ENCODE measurements at regions not wholly inside any gene's neighbourhood (a gene's known extent, or its start where the extent isn't known, plus 50 kb on each side); places are given as distances from the start of the nearest gene placed in this dataset.

DNA sequence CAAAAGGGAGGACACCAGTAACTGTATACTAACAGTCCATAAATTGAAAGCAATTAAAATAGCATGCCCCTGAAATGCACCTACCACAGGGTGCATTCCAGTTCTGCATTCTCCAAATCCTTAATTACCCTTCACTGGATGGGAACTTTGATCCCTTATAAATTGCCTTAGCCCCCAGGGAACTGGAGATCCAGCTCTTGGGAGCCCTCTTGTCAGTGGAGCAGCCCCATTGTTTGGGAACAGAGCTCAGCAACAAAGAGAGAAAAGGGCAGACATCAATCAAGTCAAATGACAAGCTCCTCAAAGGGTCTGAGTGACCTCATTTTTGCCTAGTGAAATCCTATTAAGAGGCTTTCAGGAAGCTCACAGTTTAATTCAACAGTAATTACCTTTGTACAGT lies 472.6 kb downstream of the XPNPEP1 start:
- no peaks in the 10 kb centered on the region for H3K27me3 ChIP-seq (ENCODE audit: control insufficient read depth, insufficient read depth, low read length)
- TF ChIP-seq, protein P1, sequence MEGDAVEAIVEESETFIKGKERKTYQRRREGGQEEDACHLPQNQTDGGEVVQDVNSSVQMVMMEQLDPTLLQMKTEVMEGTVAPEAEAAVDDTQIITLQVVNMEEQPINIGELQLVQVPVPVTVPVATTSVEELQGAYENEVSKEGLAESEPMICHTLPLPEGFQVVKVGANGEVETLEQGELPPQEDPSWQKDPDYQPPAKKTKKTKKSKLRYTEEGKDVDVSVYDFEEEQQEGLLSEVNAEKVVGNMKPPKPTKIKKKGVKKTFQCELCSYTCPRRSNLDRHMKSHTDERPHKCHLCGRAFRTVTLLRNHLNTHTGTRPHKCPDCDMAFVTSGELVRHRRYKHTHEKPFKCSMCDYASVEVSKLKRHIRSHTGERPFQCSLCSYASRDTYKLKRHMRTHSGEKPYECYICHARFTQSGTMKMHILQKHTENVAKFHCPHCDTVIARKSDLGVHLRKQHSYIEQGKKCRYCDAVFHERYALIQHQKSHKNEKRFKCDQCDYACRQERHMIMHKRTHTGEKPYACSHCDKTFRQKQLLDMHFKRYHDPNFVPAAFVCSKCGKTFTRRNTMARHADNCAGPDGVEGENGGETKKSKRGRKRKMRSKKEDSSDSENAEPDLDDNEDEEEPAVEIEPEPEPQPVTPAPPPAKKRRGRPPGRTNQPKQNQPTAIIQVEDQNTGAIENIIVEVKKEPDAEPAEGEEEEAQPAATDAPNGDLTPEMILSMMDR (conservative IDR thresholded peaks at IDR 0.05 in 1 of 2, IDR thresholded peaks at IDR 0.05 in 1 of 2; ENCODE audit: low read depth in 1 of 2, low read length in 2 of 2), result no peak
- TF ChIP-seq EZH2 (IDR thresholded peaks at IDR 0.05; ENCODE audit: low read length, missing control alignments), result no peak
- no peak overlapping the region for H3K4me3 ChIP-seq (replicated peaks in 1 of 4; ENCODE audit: control extremely low read depth in 1 of 4, insufficient read depth in 1 of 4, low read depth in 3 of 4, low read length in 4 of 4)
- no peaks in the 10 kb centered on the region for H3K4me1 ChIP-seq (ENCODE audit: control insufficient read depth, extremely low read depth, insufficient read depth, low read length)
- H4K20me1 ChIP-seq (ENCODE audit: control insufficient read depth, extremely low read depth, insufficient read depth, low read length), result no peaks in the 10 kb centered on the region
- no peak overlapping the region for H3K27ac ChIP-seq (ENCODE audit: insufficient read depth, low read length)
- no peaks in the 10 kb centered on the region for H3K36me3 ChIP-seq (ENCODE audit: control insufficient read depth, insufficient read depth, low read length)
- no peak for DNase-seq (ENCODE audit: low read depth in 2 of 2)
- H3K79me2 ChIP-seq (ENCODE audit: control insufficient read depth, insufficient read depth, low read length), result no peaks in the 10 kb centered on the region
- no peaks in the 10 kb centered on the region for H3K9me3 ChIP-seq (ENCODE audit: control insufficient read depth, insufficient read depth, low read depth, low read length)
- H2AFZ ChIP-seq (ENCODE audit: low read length), result no peak overlapping the region
- H3K4me2 ChIP-seq (ENCODE audit: extremely low read depth, insufficient read depth, low read length), result no peak overlapping the region
- no peak overlapping the region for H3K9ac ChIP-seq (ENCODE audit: insufficient read depth, low read length)

DNA sequence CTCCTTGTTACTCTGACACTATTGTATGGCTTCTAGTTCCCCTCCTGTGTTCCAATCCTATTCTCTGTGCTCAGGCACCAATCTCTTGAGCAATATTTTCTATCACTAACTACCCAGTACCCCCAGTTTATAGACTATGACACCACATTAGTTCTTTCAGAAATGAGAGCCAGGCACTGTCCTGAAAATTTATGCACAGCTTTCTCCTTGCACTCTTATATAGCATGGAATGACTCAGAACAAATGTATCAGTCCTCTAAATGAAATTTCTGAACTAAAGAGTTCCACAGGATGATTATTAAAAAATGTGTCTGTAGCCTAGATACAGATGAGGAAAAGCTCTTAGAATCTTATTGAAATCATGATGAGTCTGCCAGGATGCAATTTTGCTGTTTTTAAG lies 489.9 kb downstream of the XPNPEP1 start:
- no peaks in the 10 kb centered on the region for H3K9me3 ChIP-seq (ENCODE audit: control insufficient read depth, insufficient read depth, low read depth, low read length)
- H3K36me3 ChIP-seq (ENCODE audit: control insufficient read depth, insufficient read depth, low read length), result no peaks in the 10 kb centered on the region
- H3K27ac ChIP-seq (ENCODE audit: insufficient read depth, low read length), result no peak overlapping the region
- no peaks in the 10 kb centered on the region for H3K79me2 ChIP-seq (ENCODE audit: control insufficient read depth, insufficient read depth, low read length)
- H2AFZ ChIP-seq (ENCODE audit: low read length), result no peak overlapping the region
- no peaks in the 10 kb centered on the region for H4K20me1 ChIP-seq (ENCODE audit: control insufficient read depth, extremely low read depth, insufficient read depth, low read length)
- H3K4me1 ChIP-seq (ENCODE audit: control insufficient read depth, extremely low read depth, insufficient read depth, low read length), result no peaks in the 10 kb centered on the region
- no peak overlapping the region for H3K9ac ChIP-seq (ENCODE audit: insufficient read depth, low read length)
- no peak overlapping the region for H3K4me2 ChIP-seq (ENCODE audit: extremely low read depth, insufficient read depth, low read length)
- TF ChIP-seq, protein P1 (conservative IDR thresholded peaks at IDR 0.05 in 1 of 2, IDR thresholded peaks at IDR 0.05 in 1 of 2; ENCODE audit: low read depth in 1 of 2, low read length in 2 of 2), result no peak
- no peak for TF ChIP-seq EZH2 (IDR thresholded peaks at IDR 0.05; ENCODE audit: low read length, missing control alignments)
- DNase-seq (ENCODE audit: low read depth in 2 of 2), result no peak
- no peaks in the 10 kb centered on the region for H3K27me3 ChIP-seq (ENCODE audit: control insufficient read depth, insufficient read depth, low read length)
- no peak overlapping the region for H3K4me3 ChIP-seq (replicated peaks in 1 of 4; ENCODE audit: control extremely low read depth in 1 of 4, insufficient read depth in 1 of 4, low read depth in 3 of 4, low read length in 4 of 4)

DNA sequence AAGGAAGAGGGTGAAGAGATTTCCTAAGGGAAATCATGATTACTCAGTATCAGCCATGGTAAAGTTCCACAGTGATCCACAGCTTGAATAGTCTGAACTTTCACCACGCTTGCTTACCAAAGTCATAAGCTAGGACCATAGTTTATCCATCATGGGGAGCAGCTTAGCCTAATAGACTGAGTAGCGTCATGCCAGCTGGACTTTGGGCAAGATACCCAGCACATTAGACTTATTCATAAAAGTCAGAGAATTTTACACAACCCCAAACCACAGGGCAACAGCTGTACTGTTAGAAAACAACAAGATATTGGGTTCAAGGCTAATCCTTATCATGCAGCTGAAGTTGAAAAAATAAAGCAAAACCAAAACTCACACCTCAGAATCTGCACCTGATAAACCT lies 491.0 kb downstream of the XPNPEP1 start:
- DNase-seq (ENCODE audit: low read depth in 2 of 2), result no peak
- Histone ChIP-seq H2AFZ (ENCODE audit: low read length) (no peak overlapping the region), H3K79me2 (ENCODE audit: control insufficient read depth, insufficient read depth, low read length) (no peaks in the 10 kb centered on the region), H3K4me1 (ENCODE audit: control insufficient read depth, extremely low read depth, insufficient read depth, low read length) (no peaks in the 10 kb centered on the region), H3K9ac (ENCODE audit: insufficient read depth, low read length) (no peak overlapping the region), H4K20me1 (ENCODE audit: control insufficient read depth, extremely low read depth, insufficient read depth, low read length) (no peaks in the 10 kb centered on the region), H3K27ac (ENCODE audit: insufficient read depth, low read length) (no peak overlapping the region), H3K27me3 (ENCODE audit: control insufficient read depth, insufficient read depth, low read length) (no peaks in the 10 kb centered on the region), H3K36me3 (ENCODE audit: control insufficient read depth, insufficient read depth, low read length) (no peaks in the 10 kb centered on the region), H3K4me3 (replicated peaks in 1 of 4; ENCODE audit: control extremely low read depth in 1 of 4, insufficient read depth in 1 of 4, low read depth in 3 of 4, low read length in 4 of 4) (no peak overlapping the region), H3K4me2 (ENCODE audit: extremely low read depth, insufficient read depth, low read length) (no peak overlapping the region), H3K9me3 (ENCODE audit: control insufficient read depth, insufficient read depth, low read depth, low read length) (no peaks in the 10 kb centered on the region)
- no peak for TF ChIP-seq EZH2 (IDR thresholded peaks at IDR 0.05; ENCODE audit: low read length, missing control alignments)
- TF ChIP-seq, protein P1 (conservative IDR thresholded peaks at IDR 0.05 in 1 of 2, IDR thresholded peaks at IDR 0.05 in 1 of 2; ENCODE audit: low read depth in 1 of 2, low read length in 2 of 2), result no peak

All from fibroblast of lung (primary cell).